ENCODE measurements at regions not wholly inside any gene's neighbourhood (a gene's known extent, or its start where the extent isn't known, plus 50 kb on each side); places are given as distances from the start of the nearest gene placed in this dataset.

GRCh38 chr6:15734118-15734897, 71.5 kb upstream of the DTNBP1 start:
- TF ChIP-seq REST (IDR thresholded peaks at IDR 0.05; ENCODE audit: unreplicated experiment) (no peak), CTCF (conservative IDR thresholded peaks at IDR 0.05; ENCODE audit: low read depth in 2 of 2) (no peak), NANOG (IDR thresholded peaks at IDR 0.05; ENCODE audit: borderline replicate concordance) (no peak), EZH2 (IDR thresholded peaks at IDR 0.05; ENCODE audit: low read depth, unreplicated experiment) (no peak)
